22Rv1 (cell line): ENCODE measurements at regions not wholly inside any gene's neighbourhood (a gene's known extent, or its start where the extent isn't known, plus 50 kb on each side); places are given as distances from the start of the nearest gene placed in this dataset.

Source experiments
- CTCF ChIP-seq: fragments of 450-650 bp; IDR thresholded peaks from 2 replicates; pipeline ENCODE4 v1.5.1; 2017; ENCODE audit warnings: mild to moderate bottlenecking
- ZFX ChIP-seq: fragments of 450-650 bp; IDR thresholded peaks from 2 replicates; pipeline ENCODE4 v1.6.1; 2017; ENCODE audit warnings: antibody characterized with exemption, borderline replicate concordance

- TF ChIP-seq CTCF = no peak
- TF ChIP-seq ZFX = no peak
These were observed 67.5 kb upstream of the BZW1 start for GRCh38 chr2:200744201-200744602.
